Stimulated activated CD8-positive, alpha-beta memory T cell treated with anti-CD3 and anti-CD28 coated beads, Interleukin-12 subunit alpha, Interleukin-12 subunit beta, amount 100 ng/mL, for 24 hours (primary cell): ENCODE measurements at regions not wholly inside any gene's neighbourhood (a gene's known extent, or its start where the extent isn't known, plus 50 kb on each side); places are given as distances from the start of the nearest gene placed in this dataset.

ENCODE experiments used
- DNase-seq: peaks from one replicate; pipeline ENCODE4 v3.0.0-alpha.2; 2020; ENCODE audit errors: extremely low read depth

DNA sequence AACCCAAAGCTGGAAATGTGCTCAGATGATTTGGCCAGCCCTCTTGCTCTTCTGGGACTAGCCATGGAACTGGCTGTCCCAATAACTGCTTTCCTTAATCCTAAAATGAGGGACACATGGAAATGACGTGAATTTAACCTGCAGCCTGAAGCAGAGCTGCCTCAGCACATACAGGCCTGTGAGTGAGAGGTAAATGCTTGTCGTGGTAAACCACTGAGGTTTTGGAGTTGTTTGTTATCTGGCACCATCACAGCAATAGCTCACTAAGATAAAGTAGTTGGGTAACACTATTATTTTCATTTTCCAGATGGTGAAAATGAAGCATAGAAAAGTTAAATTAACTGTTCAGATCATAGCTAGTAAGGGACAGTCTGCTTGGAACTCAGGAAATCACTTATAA lies 333.4 kb upstream of the CHD6 start:
- DNase-seq: no peak

DNA sequence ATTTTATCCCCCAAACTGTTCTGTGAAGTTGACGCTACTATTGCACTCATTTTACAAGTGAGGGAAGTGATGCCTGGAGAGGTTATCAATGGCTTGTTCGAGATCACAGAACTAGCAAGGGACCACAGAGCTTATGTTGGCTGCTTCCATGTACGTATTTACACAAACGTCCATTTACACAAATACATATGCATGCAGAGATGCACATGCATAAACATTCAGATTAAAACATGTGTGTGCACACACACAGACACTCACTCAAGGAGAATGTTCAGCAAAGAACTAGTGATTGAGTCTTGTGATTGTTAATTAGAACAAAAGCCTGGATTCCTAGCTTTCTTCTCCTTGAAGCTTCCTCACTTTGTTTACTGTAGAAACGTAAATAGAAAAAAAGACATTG lies 321.5 kb upstream of the CHD6 start:
- no peak for DNase-seq

GRCh38 chr20:41938353-41938752 lies 320.2 kb upstream of the CHD6 start:
- DNase-seq: no peak

- no peak for DNase-seq
These were observed 317.1 kb upstream of the CHD6 start for GRCh38 chr20:41935259-41935791.

GRCh38 chr20:41932431-41932830 lies 314.3 kb upstream of the CHD6 start:
- no peak for DNase-seq

DNA sequence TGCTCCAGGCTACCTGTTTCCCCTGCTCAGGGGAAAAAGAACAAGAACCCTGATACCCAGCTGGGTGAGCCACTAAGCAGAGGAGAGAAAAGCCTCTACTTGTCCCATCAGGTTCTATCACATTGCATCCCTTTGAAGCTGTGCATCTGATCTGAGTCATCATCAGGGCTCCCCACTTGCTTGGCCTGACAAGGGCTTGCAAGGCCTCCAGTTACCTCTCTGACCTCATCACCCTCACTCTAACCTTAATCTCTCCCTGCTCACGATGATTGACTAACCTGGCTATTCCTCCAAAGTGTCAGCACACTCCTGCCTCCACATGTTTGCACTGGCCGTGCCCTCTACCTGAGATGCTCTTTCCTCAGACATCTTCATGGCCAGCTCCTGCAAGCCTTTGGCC lies 309.5 kb upstream of the CHD6 start:
- no peak for DNase-seq

- no peak for DNase-seq
These were observed 309.0 kb upstream of the CHD6 start for GRCh38 chr20:41927189-41927588.

- no peak for DNase-seq
These were observed 307.3 kb upstream of the CHD6 start for GRCh38 chr20:41925476-41925875.

- DNase-seq: no peak
These were observed 305.4 kb upstream of the CHD6 start for GRCh38 chr20:41923624-41924023.

DNA sequence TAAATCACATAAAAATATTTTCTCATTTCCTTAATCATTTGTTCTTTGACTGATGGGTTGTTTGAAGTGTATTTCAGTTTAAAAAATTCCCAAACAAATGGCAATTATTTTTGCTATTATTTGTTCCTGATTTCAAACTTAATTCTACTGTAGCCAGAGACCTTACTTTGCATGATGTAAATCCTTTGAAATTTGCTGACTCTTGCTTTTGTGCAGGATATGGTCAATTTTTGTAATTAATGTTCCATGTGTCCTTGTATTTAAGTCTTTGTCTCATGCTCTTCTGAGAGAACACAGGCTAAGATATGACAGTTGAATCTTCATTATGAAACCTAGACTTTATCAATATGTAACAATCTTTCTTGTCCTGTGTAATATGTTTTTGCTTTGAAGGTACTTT lies 295.0 kb upstream of the CHD6 start:
- DNase-seq: no peak

DNA sequence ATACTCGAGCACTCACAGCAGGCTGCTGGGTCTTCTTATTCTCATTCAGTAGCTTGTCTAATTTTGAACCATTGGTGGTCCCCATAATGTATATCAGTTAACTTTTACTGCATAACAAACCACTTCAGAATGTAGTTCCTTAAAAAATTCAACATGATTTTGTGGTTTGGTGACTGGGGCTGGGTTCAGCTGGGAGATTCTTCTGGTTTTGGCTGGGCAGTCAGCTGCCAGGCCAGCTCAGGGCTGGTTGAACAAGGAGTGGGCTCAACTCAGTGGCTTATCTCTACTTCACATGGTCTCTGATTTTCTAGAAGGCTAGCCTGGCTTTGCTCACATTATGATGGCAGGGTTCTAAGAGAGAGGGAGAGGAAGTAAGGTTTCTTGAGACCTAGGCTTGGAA lies 292.4 kb upstream of the CHD6 start:
- DNase-seq: no peak

GRCh38 chr20:41905199-41905598 lies 287.0 kb upstream of the CHD6 start:
- DNase-seq: no peak

GRCh38 chr20:41903586-41903985 lies 285.4 kb upstream of the CHD6 start:
- DNase-seq: no peak

- no peak for DNase-seq
These were observed 284.2 kb upstream of the CHD6 start for GRCh38 chr20:41902346-41902745.

DNA sequence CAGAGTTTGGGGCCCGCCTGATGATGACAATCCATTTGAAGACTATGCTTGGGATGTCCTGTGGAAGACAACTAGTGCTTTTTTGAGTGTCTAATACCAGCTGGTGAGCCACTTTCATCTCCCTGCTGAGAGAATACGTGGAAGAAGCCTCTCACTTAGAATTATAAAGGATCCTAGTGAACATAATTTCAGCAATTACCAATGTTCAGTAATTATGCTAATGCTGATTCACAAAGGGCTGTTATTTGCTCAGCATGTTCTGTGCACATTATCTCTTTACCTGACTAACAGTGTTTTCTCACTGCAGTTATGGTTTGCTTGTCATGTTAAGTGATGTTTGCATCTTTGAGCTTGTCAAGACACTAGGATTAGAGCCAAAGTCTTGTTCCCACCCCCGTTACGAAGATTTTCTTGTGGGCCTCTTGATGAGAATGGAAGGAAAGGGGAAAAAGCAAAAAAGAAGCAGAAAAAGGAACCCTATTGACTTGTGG lies 282.1 kb upstream of the CHD6 start:
- DNase-seq: no peak

DNA sequence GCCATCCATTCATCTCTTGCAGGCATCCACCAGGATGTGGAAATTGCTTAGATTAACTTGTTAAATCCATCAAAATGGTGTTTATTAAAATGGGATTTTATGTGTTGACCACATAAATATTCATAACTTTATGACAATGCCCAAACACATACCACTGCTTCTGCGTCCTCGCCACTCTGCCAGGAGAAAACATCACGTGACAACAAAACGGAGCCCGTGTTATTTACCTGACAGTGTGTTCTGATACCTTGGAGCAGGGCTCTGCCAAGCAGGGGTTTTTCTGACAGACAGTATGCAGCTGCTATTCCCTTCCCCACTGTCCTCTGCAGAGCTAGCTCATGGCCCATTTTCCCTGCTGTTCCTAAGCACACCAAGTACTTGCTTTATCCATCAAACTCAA lies 279.5 kb upstream of the CHD6 start:
- no peak for DNase-seq

DNA sequence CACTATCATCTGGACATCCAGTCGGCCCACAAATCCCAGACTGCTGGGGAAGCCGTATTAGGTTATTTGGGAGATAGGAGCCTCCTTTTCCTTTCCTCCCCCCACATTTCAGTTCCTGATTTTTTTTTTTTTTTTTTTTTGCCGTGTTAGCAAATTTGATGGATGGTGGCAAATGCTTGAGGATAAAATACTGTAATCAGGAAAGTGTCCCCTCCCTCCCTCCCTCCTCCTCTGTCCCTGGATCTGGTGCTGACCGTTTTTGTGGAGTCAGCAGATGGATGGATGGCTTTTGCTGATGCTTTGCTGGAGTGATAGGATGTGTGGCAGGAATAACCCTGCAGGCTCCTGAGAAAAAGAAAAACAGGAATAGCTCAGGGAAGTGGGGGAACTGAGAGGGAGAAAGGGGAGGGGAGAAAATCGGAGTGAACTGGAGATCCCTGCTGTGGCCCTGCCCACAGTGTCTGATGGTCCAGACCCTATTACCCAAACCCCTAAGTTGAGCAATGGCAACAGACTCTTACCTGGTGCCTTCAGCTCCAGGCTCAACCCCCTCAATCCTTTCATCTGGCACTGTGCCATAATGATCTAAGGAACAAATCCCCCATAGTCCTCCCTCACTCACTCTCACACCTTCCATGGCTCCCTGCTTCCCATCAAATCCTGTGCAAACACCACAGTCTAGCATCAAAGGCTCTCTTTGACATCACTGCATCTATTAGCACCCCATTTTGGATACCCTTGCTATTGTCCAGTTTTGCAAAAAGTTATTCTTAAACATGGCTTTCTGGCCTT lies 277.3 kb upstream of the CHD6 start:
- no peak for DNase-seq

GRCh38 chr20:41894255-41894963 lies 276.2 kb upstream of the CHD6 start:
- DNase-seq: no peak

DNA sequence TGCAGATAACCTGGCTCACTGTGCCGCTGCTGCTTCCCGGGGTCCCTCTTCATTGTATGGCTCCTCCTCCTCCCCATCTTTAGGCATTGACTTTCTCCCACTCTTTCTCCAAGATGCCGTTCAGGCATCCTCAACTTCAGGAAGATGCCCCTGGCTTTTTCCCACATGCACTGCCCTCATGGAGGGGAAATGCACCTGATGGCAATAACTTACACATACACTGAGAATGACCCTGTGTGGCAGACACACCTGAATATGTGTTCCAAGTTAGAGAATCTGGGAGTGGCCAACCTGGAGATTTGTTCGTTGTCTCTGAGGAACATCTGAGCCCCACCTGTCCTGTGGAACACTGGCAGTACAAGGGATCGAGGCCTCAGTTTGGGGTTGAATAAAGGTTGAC lies 273.9 kb upstream of the CHD6 start:
- no peak for DNase-seq

- no peak for DNase-seq
These were observed 271.7 kb upstream of the CHD6 start for GRCh38 chr20:41889844-41890224.

DNA sequence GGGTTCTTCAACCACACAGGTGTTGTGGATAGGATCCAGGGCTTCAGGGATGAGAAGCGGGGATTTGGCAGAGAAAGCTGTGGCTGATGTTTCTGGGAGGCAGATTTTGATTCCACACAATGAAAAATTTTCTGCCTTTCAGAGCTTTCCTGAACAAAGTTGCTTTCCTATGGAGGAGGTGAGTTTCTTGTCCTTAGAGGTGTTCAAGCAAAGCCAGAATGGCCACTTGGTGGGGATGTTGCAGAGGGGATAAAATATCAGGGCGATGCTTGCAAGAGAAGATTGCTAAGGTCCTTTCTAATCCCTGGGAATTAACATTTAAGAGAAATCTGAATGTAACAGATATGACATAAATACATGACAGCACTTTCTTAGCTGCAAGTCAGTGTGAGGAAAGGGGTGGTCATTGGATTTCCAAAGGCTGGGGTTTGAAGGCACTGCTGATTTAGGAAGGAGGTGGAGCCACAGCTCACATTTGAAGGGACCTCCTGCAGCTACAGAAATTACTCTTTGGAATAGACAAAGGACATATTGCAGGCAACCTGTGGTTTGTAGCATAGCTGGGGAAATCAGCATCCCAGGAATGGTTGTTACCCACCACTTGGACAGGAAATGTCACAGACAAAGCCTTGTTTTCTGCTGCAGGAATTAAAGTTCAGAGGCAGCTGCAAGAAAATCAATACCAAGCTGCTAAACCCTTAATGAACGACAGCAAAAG lies 271.1 kb upstream of the CHD6 start:
- DNase-seq: no peak

DNA sequence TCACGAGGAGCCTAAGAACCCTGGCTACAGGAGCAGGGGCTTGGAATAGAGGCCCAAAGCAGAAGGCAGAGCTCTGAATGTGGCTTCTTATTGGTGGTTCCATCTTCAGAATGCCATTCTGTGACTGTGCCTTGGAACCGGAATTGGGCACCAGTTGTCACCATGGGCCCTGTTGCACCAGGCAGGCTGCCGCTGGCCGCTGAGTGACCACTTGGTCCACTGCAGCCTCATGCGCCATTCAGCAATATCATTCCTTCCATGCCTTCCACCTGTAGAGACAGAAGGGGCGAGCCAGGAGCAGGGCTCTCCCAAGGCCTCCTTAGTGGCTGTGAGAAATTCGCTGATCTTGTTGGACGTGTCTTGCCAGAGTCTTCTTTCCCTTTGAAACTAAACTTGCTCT lies 270.3 kb upstream of the CHD6 start:
- DNase-seq: no peak

DNA sequence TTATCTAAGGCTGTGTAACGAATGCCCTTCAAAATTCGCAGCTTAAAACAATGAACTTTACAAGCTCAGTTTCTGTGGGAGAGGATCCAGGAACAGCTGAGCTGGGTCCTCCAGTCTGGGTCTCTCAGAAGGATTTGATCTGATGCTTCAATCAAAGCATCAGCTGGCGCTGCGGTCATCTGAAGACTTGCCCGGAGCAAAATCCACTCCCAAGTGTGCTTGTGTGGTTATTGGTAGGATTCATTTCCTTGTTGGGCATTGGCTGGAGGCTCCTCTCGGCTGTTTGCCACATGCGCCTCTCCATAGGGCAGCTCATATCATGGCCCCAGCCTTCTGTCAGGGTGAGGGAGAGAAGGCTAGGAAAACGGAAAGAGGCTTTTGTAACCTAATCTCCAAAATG lies 269.3 kb upstream of the CHD6 start:
- no peak for DNase-seq
